Lower lobe of right lung (tissue), 2 donors: ENCODE measurements at regions not wholly inside any gene's neighbourhood (a gene's known extent, or its start where the extent isn't known, plus 50 kb on each side); places are given as distances from the start of the nearest gene placed in this dataset.

Source experiments
- ATAC-seq, 2 donors: fragments of 200-7000 bp; cut with Tn5 transposase; one replicate each; pipeline ENCODE4 v1.9.1; 2020 to 2022; ENCODE audit warnings: mild to moderate bottlenecking in 2 of 2, moderate library complexity in 2 of 2
- DNase-seq: peaks from one replicate; pipeline ENCODE4 v3.0.0-alpha.2; 2020
- H3K27ac ChIP-seq: fragments of 200-600 bp; one replicate; pipeline ENCODE4 v1.8.0; 2022
- H3K27me3 ChIP-seq: fragments of 200-600 bp; one replicate; pipeline ENCODE4 v1.8.0; 2022; ENCODE audit warnings: low read depth
- H3K36me3 ChIP-seq: fragments of 200-600 bp; one replicate; pipeline ENCODE4 v1.8.0; 2022; ENCODE audit warnings: mild to moderate bottlenecking
- H3K4me1 ChIP-seq: fragments of 200-600 bp; one replicate; pipeline ENCODE4 v1.8.0; 2022
- H3K4me3 ChIP-seq: fragments of 200-600 bp; one replicate; pipeline ENCODE4 v1.8.0; 2022; ENCODE audit warnings: mild to moderate bottlenecking
- H3K9me3 ChIP-seq: fragments of 200-600 bp; one replicate; pipeline ENCODE4 v1.8.0; 2022
- intact Hi-C: fragments of 100-400 bp; cut with DNase I; formaldehyde crosslinking; loops from one replicate; pipeline ENCODE4 v1.11.0; 2022
- TF ChIP-seq, protein P1 (sequence below): fragments of 200-600 bp; IDR thresholded peaks from one replicate; pipeline ENCODE4 v1.8.0; 2022; ENCODE audit warnings: antibody characterized with exemption, mild to moderate bottlenecking
- donor health status: DM: no; HTN: yes; CAD: no; lungs with severe emphysema.

DNA sequence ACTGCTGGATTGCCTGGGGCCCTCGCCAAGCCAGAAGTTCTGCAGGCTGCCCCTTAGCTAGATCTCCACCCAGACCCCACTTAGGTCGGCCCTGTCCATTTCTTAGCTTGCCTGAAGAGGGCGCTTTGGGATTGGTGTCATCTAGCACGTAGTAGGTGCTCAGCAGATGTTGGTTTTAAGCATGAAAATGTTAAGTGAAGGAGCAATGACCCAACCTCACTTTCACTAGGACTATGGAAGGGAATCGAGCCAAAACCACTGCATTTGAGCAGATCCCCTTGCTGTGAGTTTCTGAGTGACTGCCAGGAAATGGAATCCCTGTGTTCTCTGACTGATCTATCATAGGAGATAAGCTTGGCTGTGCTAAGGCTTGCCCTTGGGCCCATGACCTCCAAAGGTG, 131.7 kb upstream of the EEPD1 start:
- H3K36me3 ChIP-seq = no peaks in the 10 kb centered on the region
- no peak overlapping the region for H3K27ac ChIP-seq
- intact Hi-C loops = no loop called here
- no peaks in the 10 kb centered on the region for H3K9me3 ChIP-seq
- H3K4me1 ChIP-seq = no peaks in the 10 kb centered on the region
- no peaks in the 10 kb centered on the region for H3K27me3 ChIP-seq
- peak in 1 of 2 donors; percentile 22 for ATAC-seq
- DNase-seq = no peak
- H3K4me3 ChIP-seq = no peak overlapping the region
- TF ChIP-seq, protein P1, sequence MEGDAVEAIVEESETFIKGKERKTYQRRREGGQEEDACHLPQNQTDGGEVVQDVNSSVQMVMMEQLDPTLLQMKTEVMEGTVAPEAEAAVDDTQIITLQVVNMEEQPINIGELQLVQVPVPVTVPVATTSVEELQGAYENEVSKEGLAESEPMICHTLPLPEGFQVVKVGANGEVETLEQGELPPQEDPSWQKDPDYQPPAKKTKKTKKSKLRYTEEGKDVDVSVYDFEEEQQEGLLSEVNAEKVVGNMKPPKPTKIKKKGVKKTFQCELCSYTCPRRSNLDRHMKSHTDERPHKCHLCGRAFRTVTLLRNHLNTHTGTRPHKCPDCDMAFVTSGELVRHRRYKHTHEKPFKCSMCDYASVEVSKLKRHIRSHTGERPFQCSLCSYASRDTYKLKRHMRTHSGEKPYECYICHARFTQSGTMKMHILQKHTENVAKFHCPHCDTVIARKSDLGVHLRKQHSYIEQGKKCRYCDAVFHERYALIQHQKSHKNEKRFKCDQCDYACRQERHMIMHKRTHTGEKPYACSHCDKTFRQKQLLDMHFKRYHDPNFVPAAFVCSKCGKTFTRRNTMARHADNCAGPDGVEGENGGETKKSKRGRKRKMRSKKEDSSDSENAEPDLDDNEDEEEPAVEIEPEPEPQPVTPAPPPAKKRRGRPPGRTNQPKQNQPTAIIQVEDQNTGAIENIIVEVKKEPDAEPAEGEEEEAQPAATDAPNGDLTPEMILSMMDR = peak; percentile 34

- ATAC-seq = peak; percentile 33 to 61
- H3K27ac ChIP-seq = no peak overlapping the region
- H3K4me3 ChIP-seq = no peak overlapping the region
- H3K4me1 ChIP-seq = no peaks in the 10 kb centered on the region
- TF ChIP-seq, protein P1 = no peak
- intact Hi-C loops = no loop called here
- no peak for DNase-seq
- no peaks in the 10 kb centered on the region for H3K9me3 ChIP-seq
- no peaks in the 10 kb centered on the region for H3K27me3 ChIP-seq
- H3K36me3 ChIP-seq = no peaks in the 10 kb centered on the region
Measured at GRCh38 chr7:36021917-36022550, 131.0 kb upstream of the EEPD1 start.

GRCh38 chr7:36023033-36023560, 130.0 kb upstream of the EEPD1 start:
- ATAC-seq (peak in 1 of 2 donors; percentile 54), DNase-seq (no peak)
- H3K27me3 ChIP-seq = no peaks in the 10 kb centered on the region
- no peaks in the 10 kb centered on the region for H3K9me3 ChIP-seq
- H3K4me3 ChIP-seq = no peak overlapping the region
- TF ChIP-seq, protein P1 = no peak
- no peaks in the 10 kb centered on the region for H3K36me3 ChIP-seq
- no peak overlapping the region for H3K27ac ChIP-seq
- H3K4me1 ChIP-seq = no peaks in the 10 kb centered on the region
- intact Hi-C loops = no loop called here

GRCh38 chr7:36025190-36025589, 127.9 kb upstream of the EEPD1 start:
- no peak overlapping the region for H3K4me3 ChIP-seq
- intact Hi-C loops = no loop called here
- TF ChIP-seq, protein P1 = no peak
- H3K27me3 ChIP-seq = no peaks in the 10 kb centered on the region
- H3K36me3 ChIP-seq = no peaks in the 10 kb centered on the region
- no peaks in the 10 kb centered on the region for H3K9me3 ChIP-seq
- DNase-seq (no peak), ATAC-seq (no peak)
- H3K27ac ChIP-seq = no peak overlapping the region
- no peaks in the 10 kb centered on the region for H3K4me1 ChIP-seq

- DNase-seq (no peak), ATAC-seq (no peak)
- no peaks in the 10 kb centered on the region for H3K4me1 ChIP-seq
- no peak overlapping the region for H3K27ac ChIP-seq
- TF ChIP-seq, protein P1 = no peak
- H3K27me3 ChIP-seq = no peaks in the 10 kb centered on the region
- H3K36me3 ChIP-seq = no peaks in the 10 kb centered on the region
- H3K4me3 ChIP-seq = no peak overlapping the region
- intact Hi-C loops = no loop called here
- no peaks in the 10 kb centered on the region for H3K9me3 ChIP-seq
Measured at GRCh38 chr7:36029311-36029710, 123.7 kb upstream of the EEPD1 start.
